ENCODE measurements at regions not wholly inside any gene's neighbourhood (a gene's known extent, or its start where the extent isn't known, plus 50 kb on each side); places are given as distances from the start of the nearest gene placed in this dataset.

DNA sequence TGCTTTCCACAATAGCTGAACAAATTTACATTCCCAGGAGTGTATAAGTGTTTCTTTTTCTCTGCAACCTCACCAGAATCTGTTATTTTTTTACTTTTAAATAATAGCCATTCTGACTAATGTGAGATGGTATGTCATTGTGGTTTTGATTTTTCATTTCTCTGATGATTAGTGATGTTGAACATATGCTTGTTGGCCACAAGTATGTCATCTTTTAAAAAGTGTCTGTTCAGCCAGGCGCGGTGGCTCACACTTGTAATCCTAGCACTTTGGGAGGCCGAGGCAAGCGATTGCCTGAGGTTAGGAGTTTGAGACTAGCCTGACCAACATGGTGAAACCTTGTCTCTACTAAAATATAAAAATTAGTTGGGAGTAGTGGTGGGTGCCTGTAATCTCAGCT is 619.3 kb downstream of the SI start:
- no peak for DNase-seq

- no peak for DNase-seq
Measured at GRCh38 chr3:164453714-164454113, 624.6 kb downstream of the SI start.

GRCh38 chr3:164452707-164453106 is 625.6 kb downstream of the SI start:
- no peak for DNase-seq

- DNase-seq, result peak; percentile 56
Measured at GRCh38 chr3:164451072-164451910, 627.0 kb downstream of the SI start.

DNA sequence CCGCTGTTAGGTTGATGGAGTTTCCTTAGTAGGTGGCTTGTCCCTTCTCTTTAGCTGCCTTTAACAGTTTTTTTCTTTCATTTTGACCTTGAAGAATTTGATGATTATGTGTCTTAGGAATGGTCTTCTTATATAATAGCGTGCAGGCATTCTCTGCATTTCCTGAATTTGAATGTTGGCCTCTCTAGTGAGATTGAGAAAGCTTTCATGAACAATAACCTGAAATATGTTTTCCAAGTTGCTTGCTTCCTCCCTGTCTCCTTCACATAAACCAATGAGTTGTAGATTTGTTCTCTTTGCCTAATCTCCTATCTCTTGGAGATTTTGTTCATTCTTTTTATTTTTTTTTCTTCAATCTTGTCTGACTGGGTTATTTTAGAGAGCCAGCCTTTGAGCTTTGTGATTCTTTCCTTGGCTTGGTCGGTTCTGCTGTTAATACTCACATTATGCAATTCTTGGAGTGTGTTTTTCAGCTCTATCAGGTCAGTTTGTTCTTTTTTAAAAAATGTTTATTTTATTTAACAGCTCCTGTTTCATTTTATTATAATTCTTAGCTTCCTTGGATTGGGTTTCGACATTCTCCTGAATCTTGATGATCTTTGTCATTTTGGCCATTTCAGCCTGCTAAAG is 627.9 kb downstream of the SI start:
- no peak for DNase-seq

GRCh38 chr3:164419220-164419619 is 659.1 kb downstream of the SI start:
- no peak for DNase-seq

- DNase-seq, result peak; percentile 98
Measured at GRCh38 chr3:164418414-164418813, 659.9 kb downstream of the SI start.

DNA sequence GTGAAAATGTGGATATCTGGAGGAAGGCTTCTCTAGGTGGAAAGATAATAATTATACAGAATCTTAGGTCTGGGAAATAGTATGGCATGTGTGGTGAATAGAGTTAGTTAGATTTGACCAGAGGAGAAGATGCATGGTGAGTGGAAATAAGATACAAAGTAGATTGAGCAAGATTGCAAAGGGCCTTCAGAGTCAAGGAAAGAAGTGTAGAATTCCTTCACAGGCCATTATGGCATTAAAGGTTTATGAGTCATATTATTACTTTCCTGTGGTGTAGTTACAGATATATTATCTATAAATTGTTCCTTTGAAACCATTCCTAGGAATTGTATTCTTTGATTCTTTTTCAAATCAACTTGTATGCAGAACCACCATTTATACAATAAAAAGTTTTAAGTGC is 660.3 kb downstream of the SI start:
- no peak for DNase-seq

- no peak for DNase-seq
Measured at GRCh38 chr3:164416491-164417222, 661.6 kb downstream of the SI start.

GRCh38 chr3:164408326-164408725 is 670.0 kb downstream of the SI start:
- no peak for DNase-seq

- DNase-seq, result no peak
Measured at GRCh38 chr3:164407111-164407510, 671.2 kb downstream of the SI start.

DNA sequence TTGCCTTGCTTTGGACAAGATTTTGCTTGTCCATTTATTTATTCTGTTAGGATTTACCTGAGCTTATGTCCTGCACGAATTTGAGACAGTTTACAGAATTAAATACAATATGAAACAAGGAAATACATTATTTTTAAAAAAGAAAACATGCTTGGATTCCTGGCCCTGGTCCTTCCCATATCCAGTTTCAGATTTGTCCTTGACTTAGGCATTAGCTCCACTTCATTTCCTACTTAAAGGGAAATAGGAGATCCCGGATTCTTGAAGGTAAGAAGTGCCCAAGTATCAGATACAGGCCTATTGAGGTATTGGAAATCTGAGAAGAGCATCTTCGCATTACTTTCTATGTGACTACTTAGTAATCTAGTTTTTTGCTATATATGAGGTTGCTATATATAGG is 672.0 kb downstream of the SI start:
- DNase-seq, result no peak

- DNase-seq, result peak; percentile 83
Measured at GRCh38 chr3:164401923-164402322, 676.4 kb downstream of the SI start.

DNA sequence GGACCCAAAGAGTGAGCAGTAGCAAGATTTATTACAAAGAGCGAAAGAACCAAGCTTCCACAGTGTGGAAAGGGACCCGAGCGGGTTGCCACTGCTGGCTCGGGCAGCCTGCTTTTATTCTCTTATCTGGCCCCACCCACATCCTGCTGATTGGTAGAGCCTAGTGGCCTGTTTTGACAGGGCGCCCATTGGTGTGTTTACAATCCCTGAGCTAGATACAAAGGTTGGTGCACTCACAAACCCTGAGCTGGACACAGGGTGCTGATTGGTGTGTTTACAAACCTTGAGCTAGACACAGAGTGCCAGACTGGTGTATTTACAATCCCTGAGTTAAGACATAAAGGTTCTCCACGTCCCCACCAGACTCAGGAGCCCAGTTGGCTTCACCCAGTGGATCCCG is 676.9 kb downstream of the SI start:
- DNase-seq, result peak; percentile 67

DNA sequence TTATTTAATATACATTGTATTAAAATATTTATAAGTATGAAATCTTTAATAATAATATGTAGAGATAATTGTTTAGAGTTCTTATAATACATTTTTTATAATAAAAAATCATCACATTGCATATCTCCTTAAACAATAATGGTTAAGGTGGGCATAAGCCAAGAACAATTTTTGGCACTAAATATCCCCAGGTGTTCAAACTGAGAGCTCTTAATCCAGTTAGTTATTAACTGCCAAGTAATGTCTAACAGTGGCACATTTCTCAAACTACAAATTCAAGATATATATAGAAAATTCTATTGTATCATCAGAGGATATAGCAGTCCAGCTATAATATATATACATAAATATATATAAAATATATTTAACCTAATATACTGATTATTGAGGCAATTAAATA is 680.8 kb downstream of the SI start:
- DNase-seq, result no peak

GRCh38 chr3:164393171-164393570 is 685.1 kb downstream of the SI start:
- DNase-seq, result no peak

- DNase-seq, result no peak
Measured at GRCh38 chr3:164390046-164390445, 688.2 kb downstream of the SI start.

GRCh38 chr3:164387236-164387635 is 691.1 kb downstream of the SI start:
- no peak for DNase-seq

GRCh38 chr3:164380156-164380555 is 698.1 kb downstream of the SI start:
- DNase-seq, result no peak

GRCh38 chr3:164377466-164377865 is 700.8 kb downstream of the SI start:
- no peak for DNase-seq

DNA sequence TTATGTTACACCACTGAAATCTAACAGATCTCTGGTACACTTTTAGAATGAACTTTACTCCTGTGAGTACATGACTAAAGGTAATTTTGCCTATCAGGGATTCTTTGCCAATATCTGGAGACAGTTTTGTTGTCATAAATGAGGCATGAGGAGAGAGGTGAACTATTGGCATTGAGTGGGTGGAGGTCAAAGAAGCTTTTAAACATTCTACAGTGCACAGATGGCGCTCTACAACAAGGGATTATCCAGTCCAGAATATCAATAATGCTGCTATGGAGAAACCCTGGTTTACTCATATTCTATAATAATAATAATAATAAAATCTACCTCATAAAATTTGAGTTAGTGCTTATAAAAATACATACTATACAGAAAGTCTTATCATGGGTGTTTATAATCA is 702.3 kb downstream of the SI start:
- DNase-seq, result peak; percentile 4

DNA sequence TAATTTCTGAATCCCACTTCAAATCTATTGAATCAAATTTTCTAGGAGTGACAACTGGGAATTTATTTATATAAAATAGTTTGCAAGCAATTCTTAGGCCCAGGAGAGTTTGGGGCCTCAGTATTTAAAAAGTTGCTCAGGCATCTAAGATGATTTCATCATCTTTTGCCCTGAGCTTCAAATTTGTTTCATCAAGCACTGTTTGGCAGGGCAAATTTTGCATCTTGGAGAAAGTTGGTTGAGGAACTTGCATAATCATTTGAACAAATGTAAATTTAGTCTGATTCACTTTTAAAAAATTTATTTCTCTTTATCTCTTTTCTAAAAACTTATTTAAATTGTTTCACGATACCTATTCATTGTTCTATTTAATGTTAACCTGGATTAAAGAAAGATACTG is 702.8 kb downstream of the SI start:
- no peak for DNase-seq

DNA sequence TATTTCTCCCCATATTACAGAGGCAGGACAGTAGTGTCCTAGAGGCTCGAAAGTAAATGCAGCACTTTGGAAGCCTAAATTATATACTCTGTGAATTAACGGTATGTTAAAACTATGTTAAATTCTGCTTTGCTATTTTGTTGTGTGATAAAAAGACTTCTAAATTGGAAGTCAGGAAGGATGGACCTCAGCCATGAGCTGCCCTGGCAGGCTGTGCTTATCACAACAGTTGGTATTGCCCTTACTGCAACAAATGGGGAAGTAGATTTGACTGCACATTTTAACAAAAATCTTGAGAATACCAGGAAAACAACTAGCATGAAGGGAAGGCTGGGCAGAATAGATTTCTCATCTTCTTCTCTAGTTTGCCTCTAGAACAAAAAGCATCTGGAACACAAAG is 706.6 kb downstream of the SI start:
- no peak for DNase-seq

GRCh38 chr3:164370970-164371369 is 707.3 kb downstream of the SI start:
- no peak for DNase-seq

All from NCI-H146 (cell line).